ENCODE measurements at regions not wholly inside any gene's neighbourhood (a gene's known extent, or its start where the extent isn't known, plus 50 kb on each side); places are given as distances from the start of the nearest gene placed in this dataset.
"Not testable (repeated sequence)": the region's sequence is repeated elsewhere in the genome, so short reads cannot be mapped to it uniquely, and the experiment has no call there.

DNA sequence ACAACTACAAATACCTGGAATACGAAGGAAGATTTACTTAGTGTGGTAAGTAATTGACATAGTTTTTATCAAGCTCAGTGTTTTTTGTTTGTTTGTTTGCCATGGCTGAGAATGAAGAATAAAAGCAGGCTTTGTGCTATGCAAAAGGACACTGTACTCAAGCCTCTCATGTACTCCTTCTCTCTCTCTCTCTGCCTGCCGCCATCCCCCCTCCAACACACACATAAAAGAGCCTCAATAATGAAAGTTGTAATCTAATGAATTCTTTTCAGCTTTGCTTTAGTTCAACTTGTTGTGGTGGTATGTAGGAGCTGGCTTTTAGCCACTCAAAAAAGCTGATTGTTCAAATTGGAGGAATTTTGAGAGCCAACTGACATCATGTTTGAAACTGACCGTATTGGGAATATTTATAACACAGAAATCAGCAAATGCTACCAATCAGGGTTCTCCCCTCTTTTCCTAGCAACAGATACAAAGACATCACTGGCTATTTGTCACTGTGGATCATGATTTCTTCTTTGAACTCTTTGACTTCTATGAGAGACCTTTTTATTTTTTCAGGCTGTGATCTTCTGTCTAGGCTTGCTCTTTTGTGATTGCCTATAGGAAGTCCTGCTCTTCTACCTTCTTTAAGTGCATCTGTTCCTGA, 1148.8 kb downstream of the RAPGEF2 start:
- no peak for DNase-seq

DNA sequence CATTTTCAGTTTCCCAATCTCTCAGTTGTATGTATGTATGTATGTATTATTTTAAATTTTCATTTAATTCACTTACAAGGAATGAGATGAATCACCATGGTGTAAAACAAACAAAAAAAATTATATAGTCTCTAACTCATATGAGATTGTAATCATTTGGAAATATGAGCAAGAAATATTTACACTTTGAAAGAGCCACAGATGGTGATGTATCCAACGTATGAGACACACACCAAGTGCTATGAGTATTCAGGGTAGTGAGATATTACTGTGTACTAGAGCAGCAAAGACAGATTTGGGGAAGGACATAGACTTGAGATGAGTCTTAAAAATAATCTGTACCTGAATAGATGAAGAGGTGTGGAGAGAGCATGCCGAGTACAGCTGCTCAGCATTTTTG, 1154.4 kb downstream of the RAPGEF2 start:
- no peak for DNase-seq

GRCh38 chr4:160265014-160265413, 1162.1 kb downstream of the RAPGEF2 start:
- no peak for DNase-seq

- DNase-seq, result no peak
Observed at GRCh38 chr4:160265836-160266235, 1163.0 kb downstream of the RAPGEF2 start.

DNA sequence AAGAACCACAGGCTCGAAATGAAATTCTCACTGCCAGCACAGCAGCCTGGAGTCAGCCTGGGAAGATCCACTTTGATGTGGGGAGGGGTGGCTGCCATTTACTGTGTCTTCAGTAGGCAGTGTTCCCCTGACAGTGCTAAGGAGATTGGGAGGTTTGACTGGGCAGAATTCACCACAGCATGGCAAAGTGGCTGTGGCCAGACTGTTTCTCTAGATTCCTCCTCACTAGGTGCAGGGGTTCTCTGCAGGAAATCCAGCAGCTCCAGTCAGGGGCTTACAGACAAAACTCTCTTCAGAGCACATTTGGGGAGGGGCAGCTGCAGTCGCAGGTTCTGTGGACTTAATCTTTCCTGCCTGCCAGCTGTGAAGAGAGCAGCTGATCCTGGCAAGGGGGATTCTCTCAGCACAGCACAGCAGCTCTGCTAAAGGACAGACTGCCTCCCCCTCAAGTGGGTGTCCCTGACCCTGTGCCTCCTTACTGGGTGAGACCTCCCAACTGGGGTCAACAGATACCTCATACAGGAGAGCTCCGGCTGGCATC, 1174.0 kb downstream of the RAPGEF2 start:
- DNase-seq, result peak in 1 of 2 experiments; percentile 7

DNA sequence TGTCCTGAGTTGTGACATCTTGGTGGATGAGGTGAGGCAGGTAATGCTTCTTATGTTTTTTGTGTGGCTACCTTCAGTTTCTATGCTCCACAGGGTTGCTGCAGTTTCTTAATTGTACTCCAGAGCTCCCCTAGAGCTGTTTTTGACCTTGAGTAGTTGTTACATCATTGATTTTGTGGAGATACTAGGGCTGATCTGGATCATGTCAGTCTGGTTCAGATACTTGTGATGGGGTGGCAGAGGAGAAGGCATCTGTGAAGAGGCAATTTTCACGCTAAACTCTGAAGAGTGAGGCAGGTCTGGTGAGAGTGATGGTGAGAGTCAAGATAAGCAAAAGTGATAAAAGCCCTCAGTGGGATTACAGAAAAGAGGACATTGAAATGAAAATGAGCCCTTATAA, 1180.2 kb downstream of the RAPGEF2 start:
- DNase-seq, result no peak

GRCh38 chr4:160284516-160284915, 1181.6 kb downstream of the RAPGEF2 start:
- no peak for DNase-seq

DNA sequence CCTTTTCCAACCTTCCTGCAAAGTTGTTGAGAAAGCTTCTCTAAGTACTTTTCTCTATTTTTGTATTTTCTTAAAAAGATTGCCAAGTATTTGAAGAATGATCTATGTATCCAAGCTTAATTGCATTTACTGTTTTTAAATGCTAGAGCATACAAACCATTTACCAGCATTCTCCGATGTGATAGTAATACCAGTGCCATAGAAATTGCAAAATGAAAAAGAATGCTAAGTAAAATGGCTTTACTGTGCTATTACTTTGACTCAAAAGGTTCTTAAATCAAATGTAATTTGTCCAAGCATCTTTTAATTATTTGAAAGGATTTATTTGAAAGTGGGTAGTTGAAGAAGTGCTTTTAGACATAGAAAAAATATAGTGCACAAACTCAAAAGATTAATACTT, 1183.2 kb downstream of the RAPGEF2 start:
- no peak for DNase-seq

- peak in 1 of 2 experiments; percentile 7 for DNase-seq
Observed at GRCh38 chr4:160296476-160296875, 1193.6 kb downstream of the RAPGEF2 start.

- DNase-seq, result no peak
Observed at GRCh38 chr4:160299177-160299576, 1196.3 kb downstream of the RAPGEF2 start.

- DNase-seq, result no peak
Observed at GRCh38 chr4:160299608-160300007, 1196.7 kb downstream of the RAPGEF2 start.

DNA sequence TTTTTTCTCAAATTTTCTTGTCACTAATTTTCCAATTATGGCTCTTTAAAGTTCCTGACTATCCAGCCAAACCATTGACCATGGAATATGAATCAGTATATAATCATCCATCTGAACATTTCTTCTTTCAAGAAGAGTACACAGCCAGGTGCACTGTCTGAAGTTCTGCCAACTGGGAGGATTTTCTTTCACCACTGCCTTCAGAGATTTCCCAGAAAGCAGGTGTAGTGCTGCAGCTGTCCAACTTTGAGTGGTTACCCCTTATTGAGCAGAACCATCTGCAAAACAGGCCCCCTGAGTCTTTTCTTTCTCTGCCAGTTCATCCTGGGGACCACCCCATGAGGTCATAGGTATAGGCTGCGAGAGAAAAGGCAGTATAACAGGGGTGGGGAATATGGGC, 1213.2 kb downstream of the RAPGEF2 start:
- DNase-seq, result no peak

GRCh38 chr4:160318567-160319220, 1215.8 kb downstream of the RAPGEF2 start:
- DNase-seq, result no peak

DNA sequence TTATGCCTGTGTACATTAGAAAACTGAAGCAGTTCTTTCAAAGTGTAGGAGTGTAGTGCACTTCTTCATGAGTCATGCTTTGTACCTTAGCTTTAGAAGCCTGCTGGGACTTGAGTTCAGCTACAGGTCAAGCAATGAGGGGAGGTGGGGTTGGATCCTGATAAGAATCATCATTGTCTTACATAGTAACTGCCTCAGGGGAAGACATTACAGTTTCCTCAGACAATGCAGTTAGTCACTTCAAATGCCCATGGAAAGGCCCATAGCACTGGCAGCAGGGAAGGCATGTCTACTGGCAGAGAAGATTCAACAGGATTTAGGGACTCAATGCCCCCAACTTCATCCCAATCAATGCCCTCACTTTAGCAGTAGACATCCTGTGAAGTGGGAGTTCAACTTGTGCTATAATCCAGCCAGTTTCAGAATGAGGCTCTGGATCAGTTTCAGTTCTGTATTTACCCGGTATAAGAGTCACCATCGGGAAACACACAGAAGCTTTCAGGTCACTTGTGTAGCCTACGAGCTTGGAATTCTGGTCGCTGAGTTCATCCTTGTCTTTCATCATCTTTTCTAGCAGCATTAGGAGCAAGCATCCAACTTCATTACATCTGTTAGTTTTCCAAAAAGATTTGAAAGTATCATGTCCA, 1216.5 kb downstream of the RAPGEF2 start:
- DNase-seq, result no peak

- DNase-seq, result no peak
Observed at GRCh38 chr4:160319868-160320260, 1217.0 kb downstream of the RAPGEF2 start.

DNA sequence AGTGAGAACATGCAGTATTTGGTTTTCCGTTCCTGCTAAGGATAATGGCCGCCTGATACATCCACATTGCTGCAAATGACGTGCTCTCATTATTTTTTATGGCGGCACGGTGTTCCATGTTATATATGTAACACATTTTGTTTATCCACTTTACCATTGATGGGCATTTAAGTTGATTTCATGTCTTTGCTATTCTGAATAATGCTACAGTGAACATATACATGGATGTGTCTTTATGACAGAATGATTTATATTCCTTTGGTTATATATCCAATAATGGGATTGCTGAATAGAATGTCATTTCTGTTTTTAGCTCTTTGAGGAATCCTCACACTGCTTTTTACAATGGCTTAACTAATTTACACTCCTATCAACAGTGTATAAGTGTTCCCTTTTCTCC, 1223.2 kb downstream of the RAPGEF2 start:
- DNase-seq, result no peak

GRCh38 chr4:160347197-160347596, 1244.3 kb downstream of the RAPGEF2 start:
- DNase-seq, result no peak

DNA sequence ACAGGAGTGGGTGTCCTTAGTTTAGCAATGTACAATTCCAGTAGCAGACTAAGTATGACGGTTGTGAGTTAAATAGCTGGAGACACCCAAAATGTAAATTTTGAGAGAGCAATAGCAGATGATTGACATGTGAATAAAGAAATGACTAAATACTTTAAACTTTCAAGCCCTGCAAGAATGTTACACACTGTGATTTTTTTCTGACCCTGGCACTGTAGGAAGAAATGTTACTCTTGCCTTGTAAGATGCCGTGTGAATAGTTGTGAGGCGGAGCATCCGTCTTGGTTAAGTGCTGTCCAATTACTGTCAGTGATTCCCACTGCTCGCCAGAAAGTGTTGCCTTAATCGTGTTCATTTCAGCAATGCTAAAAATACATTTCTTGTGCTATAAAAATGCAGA, 1248.1 kb downstream of the RAPGEF2 start:
- DNase-seq, result no peak

DNA sequence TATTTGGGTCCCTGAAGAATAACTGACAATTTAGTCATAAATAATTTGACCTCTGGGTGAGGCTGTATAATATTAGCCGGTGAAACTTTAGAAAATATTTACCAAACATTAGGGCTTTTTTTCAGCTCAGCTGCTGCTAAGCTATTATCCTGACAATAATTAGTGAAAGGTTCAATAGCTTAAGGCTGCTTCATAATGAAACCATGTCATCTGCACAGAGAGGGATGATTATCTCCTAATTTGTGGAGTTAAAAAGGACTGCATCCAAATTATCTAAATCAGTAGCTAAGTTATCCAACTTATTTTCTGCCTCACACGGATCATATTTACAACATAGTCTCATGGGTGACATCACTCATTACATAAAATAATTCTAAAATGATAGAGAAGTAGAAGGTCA, 1249.8 kb downstream of the RAPGEF2 start:
- no peak for DNase-seq

GRCh38 chr4:160353548-160353947, 1250.7 kb downstream of the RAPGEF2 start:
- no peak for DNase-seq

GRCh38 chr4:160362478-160362877, 1259.6 kb downstream of the RAPGEF2 start:
- DNase-seq, result no peak

DNA sequence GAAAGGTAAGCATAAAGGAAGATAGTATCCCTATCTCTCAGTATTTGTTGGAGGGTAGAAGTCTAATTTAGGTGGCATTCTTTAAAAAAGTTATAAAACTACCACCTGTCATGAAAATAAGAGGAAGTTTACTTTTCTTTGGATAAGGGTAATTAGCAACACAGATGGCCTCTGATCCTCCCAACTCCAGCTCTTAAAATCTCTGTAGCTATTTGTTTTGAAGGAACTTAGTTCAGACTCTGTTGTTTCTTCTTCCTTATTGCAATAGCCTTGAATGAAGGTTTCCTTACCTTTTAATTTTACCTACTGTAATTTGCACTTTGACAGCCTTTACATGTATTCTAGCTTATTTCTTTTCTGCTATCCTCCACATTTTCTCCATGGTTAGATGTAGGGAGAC, 1261.3 kb downstream of the RAPGEF2 start:
- DNase-seq, result no peak

DNA sequence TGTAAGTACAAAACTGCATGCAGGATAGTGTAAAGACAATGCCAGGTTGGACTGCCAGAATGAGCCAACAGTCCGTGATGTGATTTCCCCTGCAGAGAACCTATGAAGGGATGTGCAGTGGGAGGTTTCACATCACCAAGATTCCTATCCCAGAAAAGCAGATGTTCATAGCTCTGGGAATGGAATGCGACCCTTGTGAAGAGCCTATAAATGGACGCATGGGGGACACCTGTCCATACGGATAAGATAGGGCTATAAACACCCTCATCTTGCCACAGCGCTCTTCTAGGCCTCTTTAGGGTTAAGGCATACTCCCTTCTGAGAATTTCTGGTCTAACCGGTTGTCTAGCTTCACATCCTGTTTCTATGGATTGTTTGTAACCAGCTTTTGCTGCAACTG, 1261.8 kb downstream of the RAPGEF2 start:
- not testable (repeated sequence) for DNase-seq

GRCh38 chr4:160365383-160365782, 1262.5 kb downstream of the RAPGEF2 start:
- peak in 1 of 2 experiments; percentile 12 for DNase-seq

All from NCI-H524 (cell line).